ENCODE measurements at regions not wholly inside any gene's neighbourhood (a gene's known extent, or its start where the extent isn't known, plus 50 kb on each side); places are given as distances from the start of the nearest gene placed in this dataset.
"Not testable (repeated sequence)": the region's sequence is repeated elsewhere in the genome, so short reads cannot be mapped to it uniquely, and the experiment has no call there.

GRCh38 chr10:106111246-106111645, 1053.3 kb downstream of the SORCS1 start:
- DNase-seq (ENCODE audit: low read depth in 4 of 4, low spot score in 3 of 4), result no peak

- DNase-seq (ENCODE audit: low read depth in 4 of 4, low spot score in 3 of 4), result no peak
Measured at GRCh38 chr10:106107706-106108105, 1056.8 kb downstream of the SORCS1 start.

DNA sequence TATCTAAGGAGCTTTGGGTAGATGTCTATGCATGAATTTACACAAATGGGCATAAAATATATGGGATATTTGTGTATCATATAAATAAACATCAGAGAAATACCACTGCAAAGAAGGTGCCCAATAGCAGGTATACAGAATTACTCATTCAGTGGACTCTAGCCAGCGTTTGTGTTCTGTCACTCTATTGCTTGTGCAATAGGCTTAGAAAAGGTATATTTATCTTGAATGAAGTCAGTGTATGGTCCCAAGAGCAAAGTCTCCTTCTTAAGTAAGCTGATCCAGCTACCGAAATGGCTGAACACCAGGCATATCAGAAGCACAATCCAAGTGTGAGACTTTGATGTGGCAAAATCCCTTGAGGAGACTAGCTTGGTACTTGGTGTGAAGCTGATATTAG, 1058.4 kb downstream of the SORCS1 start:
- DNase-seq (ENCODE audit: low read depth in 4 of 4, low spot score in 3 of 4), result no peak

DNA sequence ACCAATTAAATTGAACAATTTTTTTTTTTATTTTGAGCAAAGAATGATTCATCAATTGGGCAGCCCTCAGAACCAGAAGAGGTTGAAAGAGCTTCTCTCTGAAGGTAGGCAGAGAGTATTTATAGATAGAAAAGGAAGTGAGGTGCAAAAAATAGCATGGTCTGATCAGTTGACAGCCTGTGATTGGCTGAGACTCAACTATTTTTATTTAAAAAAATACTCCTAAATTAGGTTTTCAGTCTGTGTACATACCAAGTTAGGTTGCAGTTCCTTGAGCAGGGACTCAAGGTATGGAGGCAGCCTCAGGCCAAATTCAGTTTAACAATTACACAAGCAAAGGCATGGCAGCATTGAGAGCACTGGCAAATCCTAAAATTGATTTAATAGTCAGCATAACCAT, 1074.7 kb downstream of the SORCS1 start:
- no peak for DNase-seq (ENCODE audit: low read depth in 4 of 4, low spot score in 3 of 4)

DNA sequence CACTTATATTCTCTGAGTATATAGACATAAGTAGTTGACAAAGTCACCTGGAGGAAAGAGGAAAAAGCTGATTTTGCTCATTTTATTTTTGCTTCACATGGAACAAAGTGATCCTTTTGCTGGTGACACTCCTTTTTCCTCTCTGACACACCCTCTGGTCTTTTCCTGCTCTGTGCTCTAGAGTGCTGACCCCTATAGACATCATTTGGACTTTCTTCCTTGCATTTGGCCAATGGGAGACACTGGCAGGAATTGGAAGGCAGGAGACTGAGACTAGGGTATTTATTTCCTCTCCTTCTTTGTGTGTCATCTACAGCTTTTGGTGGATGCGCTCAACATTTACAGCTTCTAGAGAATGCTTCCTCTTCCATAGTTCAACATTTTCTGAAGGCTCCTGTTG, 1078.1 kb downstream of the SORCS1 start:
- DNase-seq (ENCODE audit: low read depth in 4 of 4, low spot score in 3 of 4), result no peak

- no peak for DNase-seq (ENCODE audit: low read depth in 4 of 4, low spot score in 3 of 4)
Measured at GRCh38 chr10:106083572-106083971, 1080.9 kb downstream of the SORCS1 start.

DNA sequence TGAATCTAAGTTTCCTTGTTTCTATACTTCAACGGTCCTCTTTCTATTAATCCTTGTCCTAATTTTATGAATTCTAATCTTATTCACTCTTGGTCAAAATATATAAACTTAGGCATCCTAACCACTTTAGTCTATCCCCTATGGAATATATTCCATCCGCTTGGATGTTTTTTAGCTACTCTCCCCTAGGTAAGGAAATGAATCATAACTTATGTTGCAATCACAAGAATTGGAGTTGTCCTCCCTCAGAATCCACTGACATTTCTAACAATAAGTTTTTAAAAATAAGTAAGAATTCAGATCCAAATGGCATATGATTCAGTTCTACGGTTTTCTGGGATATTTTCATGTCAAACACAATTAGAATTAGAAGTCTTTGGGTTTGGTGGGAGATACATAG, 1081.6 kb downstream of the SORCS1 start:
- no peak for DNase-seq (ENCODE audit: low read depth in 4 of 4, low spot score in 3 of 4)

- no peak for DNase-seq (ENCODE audit: low read depth in 4 of 4, low spot score in 3 of 4)
Measured at GRCh38 chr10:106078895-106079576, 1085.5 kb downstream of the SORCS1 start.

- DNase-seq (ENCODE audit: low read depth in 4 of 4, low spot score in 3 of 4), result no peak
Measured at GRCh38 chr10:106076496-106076895, 1088.0 kb downstream of the SORCS1 start.

DNA sequence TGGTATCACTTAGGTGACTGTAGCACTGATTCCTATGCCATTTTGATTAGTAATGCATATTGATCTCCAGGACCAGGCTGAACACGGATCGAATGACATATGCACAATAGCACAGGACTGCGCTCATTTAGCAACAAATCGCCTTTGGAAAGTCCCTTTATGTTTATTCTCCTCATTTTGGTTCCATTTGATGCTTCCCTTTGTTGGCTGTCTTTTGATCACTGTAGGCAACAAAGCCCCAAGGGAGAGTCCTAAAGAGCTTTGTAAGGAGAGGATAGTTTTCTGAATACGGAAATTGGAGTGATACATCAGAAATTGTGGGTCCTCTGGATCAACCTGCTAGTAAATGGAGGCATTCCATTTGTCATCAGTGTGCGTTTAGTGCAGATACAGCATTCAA, 1111.4 kb downstream of the SORCS1 start:
- no peak for DNase-seq (ENCODE audit: low read depth in 4 of 4, low spot score in 3 of 4)

GRCh38 chr10:106044503-106044902, 1120.0 kb downstream of the SORCS1 start:
- peak in 1 of 4 donors; percentile 12 for DNase-seq (ENCODE audit: low read depth in 4 of 4, low spot score in 3 of 4)

- DNase-seq (ENCODE audit: low read depth in 4 of 4, low spot score in 3 of 4), result peak; percentile 8 to 56 (median 26)
Measured at GRCh38 chr10:106043863-106044262, 1120.6 kb downstream of the SORCS1 start.

- no peak for DNase-seq (ENCODE audit: low read depth in 4 of 4, low spot score in 3 of 4)
Measured at GRCh38 chr10:106038246-106038645, 1126.3 kb downstream of the SORCS1 start.

- no peak for DNase-seq (ENCODE audit: low read depth in 4 of 4, low spot score in 3 of 4)
Measured at GRCh38 chr10:106033065-106033464, 1131.4 kb downstream of the SORCS1 start.

- no peak for DNase-seq (ENCODE audit: low read depth in 4 of 4, low spot score in 3 of 4)
Measured at GRCh38 chr10:106032450-106033002, 1132.0 kb downstream of the SORCS1 start.

GRCh38 chr10:106027240-106027639, 1137.3 kb downstream of the SORCS1 start:
- no peak for DNase-seq (ENCODE audit: low read depth in 4 of 4, low spot score in 3 of 4)

GRCh38 chr10:106025208-106025811, 1139.2 kb downstream of the SORCS1 start:
- DNase-seq (ENCODE audit: low read depth in 4 of 4, low spot score in 3 of 4), result no peak

DNA sequence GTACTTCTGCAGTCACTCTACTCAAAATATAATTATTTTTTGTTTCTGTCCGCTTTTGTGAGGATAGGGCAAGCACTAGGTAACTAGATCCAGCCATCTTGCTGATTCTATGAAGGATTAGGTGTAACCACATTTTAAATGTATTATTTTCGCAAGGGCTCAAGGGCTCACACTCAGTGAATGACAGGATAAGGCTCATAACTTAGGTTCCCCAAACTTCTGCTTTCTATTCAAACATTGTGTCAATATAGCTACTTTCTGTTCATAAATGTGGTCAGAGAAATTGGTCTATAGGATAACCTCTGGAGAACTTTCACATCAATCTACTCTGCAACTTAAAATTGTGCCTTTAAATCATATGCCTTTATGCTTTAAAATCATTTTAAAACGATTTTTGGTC, 1141.2 kb downstream of the SORCS1 start:
- no peak for DNase-seq (ENCODE audit: low read depth in 4 of 4, low spot score in 3 of 4)

DNA sequence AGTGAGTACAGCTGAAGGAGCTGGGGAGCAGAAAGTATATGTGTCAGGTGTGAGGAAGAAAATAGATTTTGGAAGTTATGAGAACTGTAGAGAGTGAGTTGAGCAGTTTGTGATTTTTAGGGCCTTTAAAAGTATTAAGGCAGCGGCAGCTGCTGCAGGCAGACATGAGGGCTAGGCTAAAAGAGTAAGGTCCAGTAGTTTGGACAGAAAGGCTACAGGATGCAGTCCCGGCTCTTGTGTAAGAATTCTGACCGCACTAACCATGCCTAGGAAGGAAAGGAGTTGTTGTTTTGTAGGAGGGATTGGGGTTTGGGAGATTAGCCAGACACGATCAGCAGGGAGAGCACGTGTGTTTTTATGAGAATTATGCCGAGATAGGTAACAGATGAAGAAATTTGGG, 1144.9 kb downstream of the SORCS1 start:
- DNase-seq (ENCODE audit: low read depth in 4 of 4, low spot score in 3 of 4), result not testable (repeated sequence)

GRCh38 chr10:106015369-106016199, 1148.9 kb downstream of the SORCS1 start:
- not testable (repeated sequence) for DNase-seq (ENCODE audit: low read depth in 4 of 4, low spot score in 3 of 4)

- DNase-seq (ENCODE audit: low read depth in 4 of 4, low spot score in 3 of 4), result no peak
Measured at GRCh38 chr10:106011250-106011649, 1153.3 kb downstream of the SORCS1 start.
